OCI-LY1 (cell line): ENCODE measurements at regions not wholly inside any gene's neighbourhood (a gene's known extent, or its start where the extent isn't known, plus 50 kb on each side); places are given as distances from the start of the nearest gene placed in this dataset.

Experiments
- H2AFZ ChIP-seq: fragments of 200-600 bp; sonication (generic), shearing (Covaris generic); 2 replicates; pipeline ENCODE4 v1.6.0; 2014; ENCODE audit warnings: antibody characterized with exemption, mild to moderate bottlenecking, low read length
- H3F3A ChIP-seq: fragments of 200-600 bp; sonication (generic), shearing (Covaris generic); 2 replicates; pipeline ENCODE4 v1.6.0; 2014; ENCODE audit warnings: mild to moderate bottlenecking, antibody characterized with exemption, low read length, moderate library complexity; ENCODE audit not compliant: insufficient read depth
- H3K27ac ChIP-seq: fragments of 200-600 bp; sonication (generic); 2 replicates; pipeline ENCODE4 v1.5.1; 2014; ENCODE audit warnings: low read length, mixed run types, mild to moderate bottlenecking, low read depth; ENCODE audit not compliant: poor library complexity, severe bottlenecking
- H3K27me3 ChIP-seq: fragments of 200-600 bp; sonication (generic); 2 replicates; pipeline ENCODE4 v1.6.0; 2014; ENCODE audit warnings: antibody characterized with exemption, mild to moderate bottlenecking, low read length, moderate library complexity; ENCODE audit not compliant: insufficient read depth
- H3K36me3 ChIP-seq: fragments of 200-600 bp; sonication (generic); 2 replicates; pipeline ENCODE4 v1.6.1; 2014; ENCODE audit warnings: mild to moderate bottlenecking, antibody characterized with exemption, low read length, moderate library complexity, mixed read lengths; ENCODE audit not compliant: insufficient read depth
- H3K4me1 ChIP-seq: fragments of 200-600 bp; sonication (generic); 2 replicates; pipeline ENCODE4 v1.5.1; 2014; ENCODE audit warnings: mild to moderate bottlenecking, low read length, moderate library complexity; ENCODE audit not compliant: insufficient read depth, severe bottlenecking
- H3K4me2 ChIP-seq: fragments of 200-600 bp; sonication (generic), shearing (Covaris generic); 2 replicates; pipeline ENCODE4 v1.6.1; 2014; ENCODE audit warnings: low read length
- H3K4me3 ChIP-seq: fragments of 200-600 bp; sonication (generic); 2 replicates; pipeline ENCODE4 v1.5.1; 2014; ENCODE audit warnings: low read length, low read depth, mild to moderate bottlenecking, mixed read lengths; ENCODE audit not compliant: poor library complexity, severe bottlenecking
- H3K79me2 ChIP-seq: fragments of 200-600 bp; shearing (Covaris generic); 2 replicates; pipeline ENCODE4 v1.6.1; 2016; ENCODE audit warnings: mixed run types, low read length, mixed read lengths; ENCODE audit not compliant: insufficient read depth
- H3K9ac ChIP-seq: fragments of 200-600 bp; sonication (generic), shearing (Covaris generic); 2 replicates; pipeline ENCODE4 v1.6.1; 2014; ENCODE audit warnings: mild to moderate bottlenecking, low read length, mixed read lengths
- H3K9me2 ChIP-seq: fragments of 200-600 bp; sonication (generic), shearing (Covaris generic); 2 replicates; pipeline ENCODE4 v1.6.1; 2014; ENCODE audit warnings: low read depth, mild to moderate bottlenecking, low read length, mixed read lengths
- H3K9me3 ChIP-seq: fragments of 200-600 bp; shearing (Covaris generic); 2 replicates; pipeline ENCODE4 v1.6.1; 2014; ENCODE audit warnings: low read length, mixed read lengths
- H4K20me1 ChIP-seq: fragments of 200-600 bp; sonication (generic), shearing (Covaris generic); 2 replicates; pipeline ENCODE4 v1.6.0; 2016; ENCODE audit warnings: mild to moderate bottlenecking, low read length; ENCODE audit not compliant: insufficient read depth
- EZH2 ChIP-seq: fragments of 200-600 bp; sonication (generic), shearing (Covaris generic); IDR thresholded peaks from 2 replicates; pipeline ENCODE4 v1.8.0; 2017; ENCODE audit warnings: borderline replicate concordance, mixed run types, mild to moderate bottlenecking, antibody characterized with exemption, low read length, moderate library complexity, mixed read lengths
- TF ChIP-seq, protein P1 (sequence below): fragments of 200-600 bp; sonication (generic), shearing (Covaris generic); IDR thresholded peaks from 2 replicates; pipeline ENCODE4 v1.5.1; 2017; ENCODE audit warnings: mild to moderate bottlenecking, antibody characterized with exemption, low read length, moderate library complexity, mixed read lengths

GRCh38 chr17:16882243-16882925, 89.5 kb downstream of the TNFRSF13B start:
- TF ChIP-seq, protein P1, sequence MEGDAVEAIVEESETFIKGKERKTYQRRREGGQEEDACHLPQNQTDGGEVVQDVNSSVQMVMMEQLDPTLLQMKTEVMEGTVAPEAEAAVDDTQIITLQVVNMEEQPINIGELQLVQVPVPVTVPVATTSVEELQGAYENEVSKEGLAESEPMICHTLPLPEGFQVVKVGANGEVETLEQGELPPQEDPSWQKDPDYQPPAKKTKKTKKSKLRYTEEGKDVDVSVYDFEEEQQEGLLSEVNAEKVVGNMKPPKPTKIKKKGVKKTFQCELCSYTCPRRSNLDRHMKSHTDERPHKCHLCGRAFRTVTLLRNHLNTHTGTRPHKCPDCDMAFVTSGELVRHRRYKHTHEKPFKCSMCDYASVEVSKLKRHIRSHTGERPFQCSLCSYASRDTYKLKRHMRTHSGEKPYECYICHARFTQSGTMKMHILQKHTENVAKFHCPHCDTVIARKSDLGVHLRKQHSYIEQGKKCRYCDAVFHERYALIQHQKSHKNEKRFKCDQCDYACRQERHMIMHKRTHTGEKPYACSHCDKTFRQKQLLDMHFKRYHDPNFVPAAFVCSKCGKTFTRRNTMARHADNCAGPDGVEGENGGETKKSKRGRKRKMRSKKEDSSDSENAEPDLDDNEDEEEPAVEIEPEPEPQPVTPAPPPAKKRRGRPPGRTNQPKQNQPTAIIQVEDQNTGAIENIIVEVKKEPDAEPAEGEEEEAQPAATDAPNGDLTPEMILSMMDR: no peak
- no peak for TF ChIP-seq EZH2
- H3F3A ChIP-seq: no peaks in the 10 kb centered on the region
- no peaks in the 10 kb centered on the region for H4K20me1 ChIP-seq
- no peak overlapping the region for H3K4me3 ChIP-seq
- H3K79me2 ChIP-seq: no peaks in the 10 kb centered on the region
- H3K27me3 ChIP-seq: peaks cover 4% of the 10 kb centered on the region; the same call in 1 of the 2 replicates
- H3K36me3 ChIP-seq: no peaks in the 10 kb centered on the region
- no peak overlapping the region for H3K4me2 ChIP-seq
- no peak overlapping the region for H2AFZ ChIP-seq
- no peak overlapping the region for H3K27ac ChIP-seq
- no peaks in the 10 kb centered on the region for H3K9me3 ChIP-seq
- no peaks in the 10 kb centered on the region for H3K9me2 ChIP-seq
- no peaks in the 10 kb centered on the region for H3K4me1 ChIP-seq
- no peak overlapping the region for H3K9ac ChIP-seq

GRCh38 chr17:16881239-16881924, 90.5 kb downstream of the TNFRSF13B start:
- Histone ChIP-seq H3K36me3 (no peaks in the 10 kb centered on the region), H3K27me3 (peaks cover 4% of the 10 kb centered on the region; the same call in 1 of the 2 replicates), H3K9ac (no peak overlapping the region), H3K4me1 (no peaks in the 10 kb centered on the region), H3F3A (no peaks in the 10 kb centered on the region), H3K4me3 (no peak overlapping the region), H3K9me3 (no peaks in the 10 kb centered on the region), H4K20me1 (no peaks in the 10 kb centered on the region), H3K4me2 (no peak overlapping the region), H3K9me2 (no peaks in the 10 kb centered on the region), H2AFZ (no peak overlapping the region), H3K79me2 (no peaks in the 10 kb centered on the region), H3K27ac (no peak overlapping the region)
- no peak for TF ChIP-seq EZH2
- TF ChIP-seq, protein P1: no peak

DNA sequence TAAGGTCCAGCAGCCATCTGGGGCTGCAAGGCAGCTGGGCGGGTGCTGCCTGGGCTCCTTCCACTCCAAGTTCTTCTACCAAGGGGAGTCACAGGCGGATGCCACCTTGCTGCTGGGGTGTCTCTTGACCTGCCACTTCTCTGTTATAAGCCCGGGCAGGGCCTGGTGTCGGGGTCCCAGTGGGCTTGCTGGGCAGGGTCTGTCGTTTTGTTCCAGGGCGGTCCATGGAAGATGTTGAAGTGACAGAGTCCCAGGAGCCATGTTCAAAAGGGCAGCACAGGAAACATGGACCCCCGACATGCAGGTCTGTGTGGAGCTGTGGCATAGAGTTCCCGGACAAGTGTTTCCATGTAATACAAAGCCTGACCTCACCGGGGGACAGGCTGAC, 91.1 kb downstream of the TNFRSF13B start:
- Histone ChIP-seq H3K4me3 (no peak overlapping the region), H3K4me1 (no peaks in the 10 kb centered on the region), H2AFZ (no peak overlapping the region), H3K4me2 (no peak overlapping the region), H3K9me2 (no peaks in the 10 kb centered on the region), H3F3A (no peaks in the 10 kb centered on the region), H3K9me3 (no peaks in the 10 kb centered on the region), H3K36me3 (no peaks in the 10 kb centered on the region), H4K20me1 (no peaks in the 10 kb centered on the region), H3K27ac (no peak overlapping the region), H3K9ac (no peak overlapping the region), H3K79me2 (no peaks in the 10 kb centered on the region), H3K27me3 (peaks cover 2% of the 10 kb centered on the region; the same call in 1 of the 2 replicates)
- no peak for TF ChIP-seq EZH2
- TF ChIP-seq, protein P1: no peak
